NCI-H1436 (cell line): ENCODE measurements at regions not wholly inside any gene's neighbourhood (a gene's known extent, or its start where the extent isn't known, plus 50 kb on each side); places are given as distances from the start of the nearest gene placed in this dataset.
"Not testable (repeated sequence)": the region's sequence is repeated elsewhere in the genome, so short reads cannot be mapped to it uniquely, and the experiment has no call there.

Source experiments
- DNase-seq: peaks from one replicate; lab custom pipeline; 2025; lab: John Stamatoyannopoulos, UW

DNA sequence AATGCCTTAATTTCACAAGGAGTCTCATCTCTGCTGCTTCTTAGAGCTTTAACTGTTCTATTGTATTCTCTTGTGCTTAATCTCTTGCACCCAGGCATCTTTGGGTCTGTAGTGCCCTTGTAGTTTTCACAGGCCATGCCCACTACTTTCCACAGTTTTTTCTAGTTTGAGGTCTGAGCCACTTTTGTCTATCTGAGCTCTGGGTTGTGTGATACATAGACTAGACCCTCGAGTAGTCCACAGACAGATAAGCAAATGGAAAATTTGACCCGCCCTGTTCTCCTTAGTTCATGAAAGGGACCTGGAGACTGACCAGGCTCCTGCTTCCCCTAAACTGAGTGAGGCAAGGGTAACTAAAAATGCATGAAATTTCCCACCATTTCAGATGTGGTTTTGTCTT lies 466.8 kb upstream of the ZEB2 start:
- no peak for DNase-seq

DNA sequence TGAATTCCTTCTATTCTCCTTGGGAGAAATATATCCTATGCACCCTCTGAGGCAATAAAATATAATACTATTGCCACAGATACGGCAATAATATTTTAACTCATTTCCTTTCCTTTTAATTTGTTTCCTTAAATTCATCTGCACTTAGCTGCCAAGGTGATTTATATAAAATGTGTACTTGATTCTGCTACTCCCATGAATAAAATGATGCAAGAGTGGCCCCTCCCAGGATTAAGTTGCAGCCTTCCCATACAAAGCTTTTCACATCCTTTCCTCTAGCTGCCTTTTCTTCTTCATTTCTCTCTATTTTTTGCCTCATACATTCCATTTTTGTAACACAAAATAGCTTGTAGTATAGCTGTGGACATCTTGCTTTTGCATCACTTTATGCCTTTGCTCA lies 464.1 kb upstream of the ZEB2 start:
- no peak for DNase-seq

DNA sequence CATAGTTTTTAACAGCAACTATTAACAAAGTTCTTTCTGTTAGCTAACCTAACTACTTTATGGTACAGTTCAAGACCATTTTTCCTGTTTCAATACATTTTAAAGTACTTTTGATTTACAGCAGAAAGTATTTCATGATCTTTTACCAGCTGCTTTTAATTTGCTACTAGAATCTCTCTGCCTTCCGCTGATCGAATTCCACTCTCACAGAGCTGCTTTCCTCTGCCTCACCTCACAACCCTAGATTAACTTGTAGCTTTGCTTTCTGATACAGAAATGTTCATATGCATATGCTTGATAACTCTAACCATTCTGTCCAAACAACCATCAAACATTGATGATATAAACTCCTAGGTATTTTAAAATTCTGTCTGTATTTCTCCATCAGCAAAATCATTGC lies 463.2 kb upstream of the ZEB2 start:
- DNase-seq, result no peak

DNA sequence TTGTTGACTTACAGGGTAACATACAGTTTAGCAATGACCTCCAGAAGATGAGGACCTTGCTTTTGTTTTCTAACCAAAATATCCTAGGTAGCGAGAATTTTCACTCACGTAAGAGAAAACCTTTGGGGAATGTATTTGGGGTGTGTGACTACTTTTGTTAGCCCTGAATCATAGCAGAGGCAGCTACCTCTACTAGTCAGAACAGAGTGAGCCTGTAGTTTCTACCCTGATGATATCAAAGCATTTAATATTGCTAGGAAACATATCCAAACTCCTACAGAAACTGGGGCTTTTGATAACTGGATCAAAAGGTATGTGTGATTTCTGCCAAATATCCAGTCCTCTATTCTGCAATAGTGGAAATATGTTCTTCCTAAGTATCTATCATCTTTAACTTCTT lies 462.6 kb upstream of the ZEB2 start:
- no peak for DNase-seq

DNA sequence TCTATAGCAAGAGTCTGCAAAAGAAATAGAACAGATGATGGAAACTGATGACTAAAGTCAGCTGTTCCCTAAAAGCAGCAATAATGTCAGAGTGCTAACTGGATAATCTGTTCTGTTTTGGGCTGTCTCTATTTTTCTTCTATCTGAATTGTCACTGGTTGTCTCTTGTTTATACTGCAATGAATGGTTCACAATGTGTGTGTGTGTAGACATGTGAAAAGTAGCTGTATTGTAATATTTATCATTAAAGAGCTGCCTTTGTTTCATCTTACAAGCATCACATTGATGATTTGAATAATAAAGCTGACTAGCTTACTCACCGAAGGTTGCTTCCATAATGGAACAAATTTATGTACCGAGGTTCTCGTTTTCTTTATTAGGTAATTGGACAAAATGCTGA lies 456.0 kb upstream of the ZEB2 start:
- DNase-seq, result no peak

DNA sequence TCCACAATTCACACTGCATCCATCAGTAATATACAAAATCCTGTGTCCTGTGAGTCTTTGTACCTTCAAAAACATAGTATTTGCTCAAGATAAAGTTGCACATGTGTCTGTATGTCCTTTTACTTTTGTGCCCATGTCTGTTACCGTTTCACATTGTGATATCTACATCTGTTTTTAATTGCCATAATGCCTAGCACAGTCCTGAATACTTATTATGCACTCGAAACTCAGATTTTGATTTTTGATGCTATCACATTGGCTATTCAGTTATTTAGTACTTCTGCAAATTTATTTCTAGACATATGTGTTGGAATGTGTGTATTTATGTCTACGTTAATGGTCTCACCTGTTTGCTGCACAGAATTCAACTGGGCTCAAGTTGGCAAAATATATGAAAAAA lies 452.8 kb upstream of the ZEB2 start:
- no peak for DNase-seq

DNA sequence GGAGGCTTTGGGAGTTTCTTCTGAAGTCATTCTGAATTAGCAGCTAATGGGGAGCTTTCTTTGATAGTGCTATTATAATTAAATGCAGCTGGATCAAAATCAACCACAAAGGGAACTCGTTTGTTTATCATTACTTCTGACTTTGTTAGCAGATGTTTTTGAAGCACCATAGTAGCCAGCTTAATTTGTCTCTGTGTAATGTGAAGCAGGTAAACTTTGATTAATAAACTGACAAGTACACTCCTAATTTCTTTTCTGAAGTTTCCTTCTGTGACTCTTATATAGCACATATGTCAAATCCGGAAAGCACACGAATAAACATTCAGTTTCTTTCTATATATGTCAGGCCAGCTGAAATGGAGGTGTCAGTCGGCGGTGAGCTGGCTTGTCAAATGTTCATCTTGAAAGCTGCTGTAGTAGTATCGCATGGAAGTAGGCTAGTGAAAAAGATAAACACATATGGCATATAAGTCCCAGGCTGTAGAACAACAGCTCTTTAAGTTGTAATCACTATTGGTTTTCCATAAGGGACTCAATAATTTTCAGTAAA lies 451.9 kb upstream of the ZEB2 start:
- DNase-seq, result no peak

DNA sequence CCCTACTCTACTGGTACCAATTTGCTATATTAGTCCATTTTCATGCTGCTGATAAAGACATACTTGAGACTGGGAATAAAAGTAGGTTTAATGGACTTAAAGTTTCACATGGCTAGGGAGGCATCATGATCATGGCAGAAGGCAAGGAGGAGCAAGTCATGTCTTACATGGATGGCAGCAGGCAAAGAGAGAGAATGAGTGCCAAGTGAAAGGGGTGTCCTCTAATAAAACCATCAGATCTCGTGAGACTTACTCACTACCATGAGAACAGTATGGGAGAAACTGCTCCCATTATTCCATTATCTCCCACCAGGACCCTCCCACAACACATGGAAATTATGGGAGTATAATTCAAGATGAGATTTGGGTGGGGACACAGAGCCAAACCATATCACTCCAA lies 450.5 kb upstream of the ZEB2 start:
- not testable (repeated sequence) for DNase-seq

DNA sequence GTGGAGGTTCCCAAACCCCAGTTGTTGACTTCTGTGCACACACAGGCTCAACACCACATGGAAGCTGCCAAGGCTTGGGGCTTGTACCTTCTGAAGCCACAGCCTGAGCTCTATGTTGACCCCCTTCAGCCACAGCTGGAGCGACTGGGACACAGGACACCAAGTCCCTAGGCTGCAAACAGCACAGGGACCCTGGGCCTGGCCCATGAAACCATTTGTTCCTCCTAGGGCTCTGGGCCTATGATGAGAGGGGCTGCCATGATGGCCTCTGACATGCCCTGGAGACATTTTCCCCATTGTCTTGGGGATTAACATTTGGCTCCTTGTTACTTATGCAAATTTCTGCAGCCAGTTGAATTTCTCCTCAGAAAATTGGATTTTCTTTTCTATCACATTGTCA lies 449.6 kb upstream of the ZEB2 start:
- DNase-seq, result not testable (repeated sequence)

DNA sequence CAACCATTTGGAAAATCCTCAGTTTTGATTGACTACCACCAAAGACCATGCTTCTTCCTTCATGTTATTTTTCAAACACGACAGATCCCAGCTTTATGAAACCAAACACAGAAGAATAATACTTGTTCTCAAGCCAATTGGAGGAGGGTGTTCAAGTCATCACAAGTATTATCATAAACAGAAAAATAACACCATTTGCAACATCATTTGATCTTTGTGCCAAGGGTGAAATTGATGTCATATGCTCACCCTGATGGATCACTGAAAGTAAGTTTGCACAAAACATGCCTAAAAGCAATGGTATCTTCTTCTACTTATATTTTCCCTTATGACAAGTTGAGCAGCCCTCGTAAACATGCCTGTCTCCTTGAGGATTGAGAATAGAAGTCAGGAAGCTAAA lies 448.0 kb upstream of the ZEB2 start:
- DNase-seq, result no peak

DNA sequence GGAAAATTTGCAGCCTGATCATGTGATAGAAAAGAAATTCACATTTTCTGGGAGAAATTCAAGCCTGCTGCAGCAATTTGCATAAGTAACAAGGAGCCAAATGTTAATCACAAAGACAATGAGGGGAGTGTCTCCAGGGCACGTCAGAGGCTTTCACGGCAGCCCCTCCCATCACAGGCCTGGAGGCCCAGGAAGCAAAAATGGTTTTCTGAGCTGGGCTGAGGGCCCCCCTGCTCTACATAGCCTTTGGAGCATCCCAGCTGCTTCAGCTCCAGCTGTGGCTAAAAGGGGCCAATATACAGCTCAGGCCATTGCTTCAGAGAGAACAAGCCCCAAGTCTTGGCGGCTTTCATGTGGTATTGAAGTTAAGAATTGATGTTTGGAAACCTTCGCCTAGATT lies 445.3 kb upstream of the ZEB2 start:
- no peak for DNase-seq

DNA sequence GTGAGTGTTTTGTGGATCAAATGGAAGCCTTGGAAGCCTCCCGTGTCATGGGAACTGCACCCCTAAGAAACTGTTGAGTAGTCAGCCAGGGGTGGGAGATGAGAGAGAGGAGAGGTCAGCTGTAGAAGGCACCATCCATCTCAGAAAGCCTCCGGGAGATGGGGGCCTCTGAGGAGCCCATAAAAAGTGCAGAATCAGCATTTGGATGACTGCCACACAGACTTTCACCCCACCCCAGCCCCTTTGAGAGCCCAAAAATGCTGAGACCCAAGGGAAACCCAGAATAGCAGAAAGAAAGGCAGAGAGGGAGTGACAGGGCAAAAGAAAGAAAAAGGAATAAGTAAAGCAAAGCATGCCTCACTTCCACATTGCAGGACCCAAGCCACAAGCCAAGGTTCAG lies 443.1 kb upstream of the ZEB2 start:
- no peak for DNase-seq

DNA sequence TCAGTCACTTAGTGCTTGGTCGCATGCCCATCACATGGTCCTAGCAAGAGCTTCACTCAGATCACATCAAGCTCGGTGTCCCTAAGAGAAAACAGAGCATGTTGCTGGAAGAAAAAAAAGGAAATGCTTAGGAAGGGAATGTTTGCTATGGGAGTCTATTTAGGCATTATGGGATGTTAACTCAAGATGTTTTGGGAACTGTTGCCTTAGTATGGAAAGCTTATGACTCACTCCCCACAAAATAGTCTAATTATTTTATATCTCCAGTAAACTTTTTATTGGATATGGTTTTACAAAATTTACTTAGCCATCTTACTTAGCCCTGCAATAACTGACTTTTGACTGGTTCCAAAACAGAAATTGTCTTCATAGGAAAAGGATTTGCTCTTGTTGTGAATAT lies 439.5 kb upstream of the ZEB2 start:
- DNase-seq, result no peak

DNA sequence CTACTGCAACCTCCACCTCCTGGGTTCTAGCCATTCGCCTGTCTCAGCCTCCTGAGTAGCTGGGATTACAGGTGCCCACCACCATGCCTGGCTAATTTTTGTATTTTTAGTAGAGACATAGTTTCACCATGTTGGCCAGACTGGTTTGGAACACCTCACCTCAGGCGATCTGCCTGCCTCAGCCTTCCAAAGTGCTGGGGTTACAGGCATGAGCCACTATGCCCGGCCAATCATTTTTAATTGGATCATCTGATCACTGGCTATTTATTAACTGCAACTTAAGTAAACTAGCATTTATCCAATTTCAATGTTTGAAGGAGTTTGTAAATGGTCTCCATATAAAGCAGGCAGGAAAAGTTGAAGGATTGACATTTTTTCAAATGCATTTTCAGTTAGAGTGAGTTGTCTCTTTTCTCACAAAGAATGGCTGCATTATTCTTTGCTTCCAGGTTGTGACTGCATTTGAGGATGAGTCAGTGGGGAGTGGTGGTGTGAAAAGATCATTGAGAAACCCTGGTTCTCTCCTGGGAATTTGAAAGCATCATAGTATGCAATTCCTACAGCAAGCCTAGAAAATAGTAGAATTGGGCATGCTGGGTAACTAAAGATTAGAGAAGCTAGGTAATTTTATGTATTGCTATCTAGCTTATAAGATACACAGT lies 431.1 kb upstream of the ZEB2 start:
- no peak for DNase-seq

DNA sequence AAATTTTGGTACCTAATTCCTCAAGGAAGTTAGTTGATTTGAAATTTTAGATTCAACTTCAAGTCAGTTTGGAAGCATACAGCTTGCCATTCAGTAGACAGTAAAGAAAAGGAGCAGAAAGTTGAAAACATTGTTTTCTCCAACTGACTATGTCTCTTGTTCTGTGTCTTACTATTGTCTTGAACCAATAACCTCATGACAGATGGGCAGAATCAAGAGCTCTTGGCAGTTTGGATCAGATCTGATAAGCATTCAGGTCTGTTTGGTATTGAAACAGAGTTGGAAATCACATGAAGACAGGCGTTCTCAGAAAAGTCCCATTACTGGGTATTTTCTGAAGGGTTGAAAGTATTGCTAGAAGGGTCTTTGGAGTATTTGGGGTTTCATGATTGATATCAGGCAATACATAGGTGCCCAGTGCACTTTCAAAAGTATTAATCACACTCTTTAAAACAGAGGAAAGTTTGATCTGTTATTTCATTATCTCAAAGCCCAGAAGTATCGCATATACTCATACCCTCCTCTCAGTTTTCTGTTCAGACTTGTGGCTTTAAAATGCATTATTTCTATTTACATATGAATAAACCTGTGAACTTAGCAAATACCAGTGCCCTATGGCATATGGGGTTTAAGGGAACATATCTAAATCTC lies 428.4 kb upstream of the ZEB2 start:
- DNase-seq, result no peak

DNA sequence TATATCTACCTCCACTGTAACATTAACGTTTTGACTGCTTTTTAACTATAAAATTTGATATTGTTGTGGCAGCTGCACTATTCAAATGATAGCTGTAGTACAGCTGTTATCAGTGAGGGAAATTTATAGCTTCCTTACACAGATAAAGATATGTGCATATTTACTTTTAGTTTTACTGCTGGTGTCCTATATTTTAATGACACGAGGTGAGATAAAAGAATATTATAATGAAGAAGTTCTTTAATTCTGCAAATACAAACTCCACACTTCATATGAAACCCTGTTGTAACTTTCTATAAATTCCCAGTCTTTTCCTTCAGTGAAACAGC lies 427.8 kb upstream of the ZEB2 start:
- no peak for DNase-seq

DNA sequence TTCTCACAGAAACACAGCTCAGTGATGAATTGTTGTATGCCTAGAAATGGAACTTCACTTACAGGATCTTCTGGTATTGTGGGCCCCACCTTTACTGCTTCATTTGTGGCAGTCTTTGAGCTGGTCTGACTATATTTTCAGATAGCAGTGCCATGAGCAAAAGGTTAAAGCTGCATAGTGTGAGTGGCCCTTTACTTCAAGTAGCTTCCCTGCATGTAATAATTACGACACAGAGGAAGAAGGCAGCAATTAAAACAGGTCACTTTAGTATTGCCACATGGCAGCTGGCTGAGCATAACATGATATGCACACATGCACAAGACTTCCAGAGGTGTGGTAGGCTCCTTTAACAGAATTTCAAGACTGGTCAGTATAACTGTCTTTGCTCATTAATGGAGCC lies 426.3 kb upstream of the ZEB2 start:
- DNase-seq, result no peak

DNA sequence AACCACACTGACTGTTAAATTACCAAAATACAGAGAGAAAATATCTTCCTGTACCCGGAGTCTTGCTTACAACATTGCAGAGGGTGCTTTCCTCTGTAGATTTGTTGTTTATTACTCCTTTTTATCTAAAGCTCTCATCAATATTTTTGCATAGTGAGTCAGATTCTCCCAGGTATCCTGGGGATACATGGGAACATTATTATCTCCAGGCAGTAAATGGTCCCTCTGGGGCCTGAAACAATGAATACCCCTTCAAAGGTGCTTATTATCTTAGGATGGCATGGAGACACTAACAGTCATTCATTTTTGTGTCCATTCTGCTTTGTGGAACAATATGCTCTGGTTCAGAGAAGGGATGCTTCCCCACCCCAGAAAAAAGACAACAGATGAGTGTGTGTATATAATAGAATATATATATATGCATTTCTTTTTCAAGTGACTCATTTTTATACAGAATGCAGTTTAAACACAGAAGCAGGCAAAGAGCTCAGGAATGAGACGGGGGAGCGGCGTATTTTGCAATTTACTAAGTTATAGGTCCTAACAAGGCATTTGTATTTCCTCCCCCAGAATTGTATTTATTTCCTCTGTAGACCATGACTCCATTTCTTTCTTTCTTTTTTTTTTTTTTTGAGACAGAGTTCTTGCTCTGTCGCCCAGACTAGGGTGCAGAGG lies 424.8 kb upstream of the ZEB2 start:
- DNase-seq, result peak; percentile 59

DNA sequence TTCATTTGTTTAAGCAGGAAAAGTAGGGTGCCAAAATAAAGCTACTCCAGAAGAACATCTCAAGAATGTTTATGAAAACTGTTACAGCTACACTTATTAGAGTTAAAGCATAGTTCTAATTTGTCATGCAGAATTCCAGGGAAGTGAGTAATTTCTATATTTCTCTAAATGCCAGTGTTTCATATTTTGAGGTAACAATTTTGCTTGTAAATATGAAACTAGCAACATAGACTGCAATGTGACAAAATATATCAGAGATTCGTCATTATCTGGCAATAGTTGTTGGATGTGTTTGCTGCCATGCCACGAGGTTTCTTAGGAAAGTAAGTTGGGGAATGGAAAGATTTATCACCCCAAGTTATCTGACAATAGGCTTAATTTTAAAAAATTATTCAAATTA lies 424.1 kb upstream of the ZEB2 start:
- no peak for DNase-seq

DNA sequence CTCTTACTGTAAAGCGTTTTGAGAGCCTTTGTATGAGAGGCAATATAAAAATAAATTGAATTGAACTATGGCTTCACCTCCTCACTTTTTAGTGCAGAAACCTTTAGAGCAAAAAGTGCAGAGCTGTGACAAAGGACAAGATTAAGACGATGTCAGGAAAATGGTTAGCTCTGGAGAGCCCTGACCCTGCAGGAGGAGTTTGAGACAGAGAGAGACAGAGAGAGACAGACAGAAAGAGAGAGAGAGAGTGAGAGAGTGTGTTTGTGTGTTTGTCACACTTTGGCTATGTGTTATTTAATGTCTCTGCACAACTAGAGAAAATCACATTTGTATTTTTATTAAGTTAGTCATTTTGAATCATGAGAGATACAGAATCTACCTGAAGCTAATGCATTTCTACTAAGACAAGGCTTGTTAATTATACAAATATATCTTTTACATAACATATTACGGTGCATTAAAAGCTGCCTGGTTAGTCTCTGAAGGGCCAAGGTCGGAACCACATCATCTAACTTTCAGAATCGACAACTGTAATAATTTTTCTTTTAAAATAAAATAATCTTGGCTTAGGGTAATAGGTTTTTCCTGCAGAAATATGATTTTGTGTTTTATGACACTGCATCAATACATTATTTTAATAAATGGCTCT lies 423.5 kb upstream of the ZEB2 start:
- DNase-seq, result no peak

DNA sequence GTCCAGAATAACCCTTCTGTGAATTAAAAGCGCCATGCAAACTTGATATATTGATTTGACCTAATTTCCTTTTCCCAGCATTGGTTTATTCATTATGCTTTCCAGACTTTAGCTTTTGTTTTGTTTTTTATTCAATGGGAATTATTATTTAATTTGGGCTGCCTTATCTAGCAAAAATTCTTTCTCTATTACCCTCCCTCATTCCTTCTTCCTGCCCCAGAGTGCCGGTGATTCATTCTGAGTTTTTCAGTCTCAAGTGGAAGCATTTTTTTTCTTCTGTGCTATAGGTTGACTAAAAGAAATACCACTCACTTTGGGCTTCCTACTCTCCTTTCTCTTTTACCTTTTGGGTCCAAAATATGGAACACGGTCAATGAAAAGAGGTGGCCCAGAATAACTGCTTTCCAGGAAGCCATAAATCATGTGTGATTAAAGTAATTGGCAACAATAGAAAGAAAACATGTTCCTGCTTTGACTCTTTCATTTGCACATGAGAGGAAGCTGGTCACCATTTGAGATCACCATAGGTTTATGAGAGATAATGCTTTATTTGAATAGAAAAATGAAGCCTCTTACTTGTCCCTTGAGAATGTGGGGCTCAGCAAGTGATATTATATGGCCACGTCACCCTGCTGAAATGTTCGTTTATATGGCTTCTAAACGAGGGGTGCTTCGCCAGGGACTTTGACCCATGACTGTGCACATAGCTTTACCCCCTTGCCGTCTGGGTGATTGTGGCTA lies 422.8 kb upstream of the ZEB2 start:
- peak; percentile 24 for DNase-seq

DNA sequence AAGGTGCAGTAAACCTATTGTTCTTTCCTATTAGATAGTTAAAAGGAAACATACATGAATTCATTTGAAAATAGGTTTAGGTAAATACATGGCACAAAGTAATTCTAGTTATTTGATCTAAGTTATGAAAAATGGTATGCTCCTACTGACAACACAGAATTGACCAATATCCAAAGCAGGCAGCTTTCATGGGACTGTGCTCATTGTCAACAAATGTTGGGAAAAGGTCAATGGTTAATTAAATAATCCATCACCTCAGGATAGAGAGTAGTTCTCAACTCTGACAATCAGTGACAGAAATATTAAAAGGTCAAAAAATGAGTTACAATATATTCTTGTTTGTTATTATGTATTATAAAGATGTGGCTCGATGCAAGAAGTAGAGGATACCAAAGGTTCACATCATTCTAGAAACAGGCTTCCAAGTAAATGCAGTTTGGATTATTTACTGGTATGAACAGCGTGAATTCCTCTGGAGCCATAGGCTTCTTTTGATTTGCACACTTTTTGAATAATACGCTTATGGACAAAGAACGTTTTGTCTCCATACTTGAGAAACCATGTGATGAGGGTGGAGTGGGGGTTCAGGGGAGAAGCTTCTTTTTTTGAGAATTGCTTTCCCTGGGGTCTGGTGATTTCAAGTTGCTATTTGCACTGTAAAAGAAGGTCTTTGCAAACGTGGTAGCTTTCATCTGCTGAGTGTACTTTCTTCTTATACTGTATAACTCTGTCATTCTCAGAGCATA lies 422.0 kb upstream of the ZEB2 start:
- no peak for DNase-seq
